AG09309 (cell line): ENCODE measurements at regions not wholly inside any gene's neighbourhood (a gene's known extent, or its start where the extent isn't known, plus 50 kb on each side); places are given as distances from the start of the nearest gene placed in this dataset.
"Not testable (repeated sequence)": the region's sequence is repeated elsewhere in the genome, so short reads cannot be mapped to it uniquely, and the experiment has no call there.

Experiments
- DNase-seq: peaks from one replicate; pipeline ENCODE4 v3.0.0-alpha.2; 2010; ENCODE audit warnings: low read depth
- H3K4me3 ChIP-seq: 2 replicates; pipeline ENCODE4 v1.5.1; 2011; ENCODE audit warnings: mild to moderate bottlenecking, low read depth, low read length, moderate library complexity; ENCODE audit not compliant: control insufficient read depth
- TF ChIP-seq, protein P1 (sequence below): IDR thresholded peaks from 2 replicates; pipeline ENCODE4 v1.5.1; 2011; ENCODE audit warnings: mild to moderate bottlenecking, low read depth, low read length, inconsistent platforms; ENCODE audit not compliant: insufficient read depth, control insufficient read depth; ENCODE audit errors: missing control alignments

DNA sequence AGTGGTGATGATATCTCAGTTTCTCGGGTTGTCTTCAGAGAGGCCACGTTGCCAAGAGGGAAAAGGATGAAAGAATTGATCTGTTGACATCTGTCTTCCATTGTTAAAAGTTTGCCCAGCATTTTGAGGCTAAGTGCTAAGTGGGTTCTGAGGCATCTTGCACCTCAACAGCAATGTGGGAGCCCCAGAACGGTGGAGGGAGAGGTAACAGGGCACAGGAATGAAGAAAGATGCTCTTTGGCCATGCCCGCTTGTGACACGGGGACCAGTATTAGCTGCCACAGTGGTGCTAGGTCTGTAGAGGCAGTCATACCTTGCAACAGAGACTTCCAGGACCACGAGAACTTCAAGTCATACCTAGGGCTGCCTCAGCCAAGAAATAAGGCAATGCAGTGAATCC is 106.6 kb upstream of the NUPR2 start:
- DNase-seq = no peak
- no peak overlapping the region for H3K4me3 ChIP-seq
- TF ChIP-seq, protein P1, sequence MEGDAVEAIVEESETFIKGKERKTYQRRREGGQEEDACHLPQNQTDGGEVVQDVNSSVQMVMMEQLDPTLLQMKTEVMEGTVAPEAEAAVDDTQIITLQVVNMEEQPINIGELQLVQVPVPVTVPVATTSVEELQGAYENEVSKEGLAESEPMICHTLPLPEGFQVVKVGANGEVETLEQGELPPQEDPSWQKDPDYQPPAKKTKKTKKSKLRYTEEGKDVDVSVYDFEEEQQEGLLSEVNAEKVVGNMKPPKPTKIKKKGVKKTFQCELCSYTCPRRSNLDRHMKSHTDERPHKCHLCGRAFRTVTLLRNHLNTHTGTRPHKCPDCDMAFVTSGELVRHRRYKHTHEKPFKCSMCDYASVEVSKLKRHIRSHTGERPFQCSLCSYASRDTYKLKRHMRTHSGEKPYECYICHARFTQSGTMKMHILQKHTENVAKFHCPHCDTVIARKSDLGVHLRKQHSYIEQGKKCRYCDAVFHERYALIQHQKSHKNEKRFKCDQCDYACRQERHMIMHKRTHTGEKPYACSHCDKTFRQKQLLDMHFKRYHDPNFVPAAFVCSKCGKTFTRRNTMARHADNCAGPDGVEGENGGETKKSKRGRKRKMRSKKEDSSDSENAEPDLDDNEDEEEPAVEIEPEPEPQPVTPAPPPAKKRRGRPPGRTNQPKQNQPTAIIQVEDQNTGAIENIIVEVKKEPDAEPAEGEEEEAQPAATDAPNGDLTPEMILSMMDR = no peak

DNA sequence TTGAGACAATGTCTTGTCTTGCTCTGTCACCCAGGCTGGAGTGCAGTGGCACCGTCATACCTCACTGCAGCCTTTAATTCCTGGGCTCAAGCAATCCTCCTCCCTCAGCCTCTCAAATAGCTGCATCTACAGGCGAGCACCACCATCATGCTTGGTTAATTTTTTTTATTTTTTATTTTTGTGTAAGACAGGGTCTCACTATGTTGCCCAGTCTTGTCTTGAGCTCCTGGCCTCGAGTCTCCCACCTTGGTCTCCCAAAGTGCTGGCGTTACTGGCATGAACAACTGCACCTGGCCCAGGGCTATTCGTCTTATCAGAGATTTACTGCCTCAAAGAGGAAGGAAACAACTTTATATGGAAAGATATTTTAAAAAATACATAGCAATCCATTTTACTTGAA is 102.8 kb upstream of the NUPR2 start:
- no peak for DNase-seq
- TF ChIP-seq, protein P1 = no peak
- H3K4me3 ChIP-seq = no peak overlapping the region

DNA sequence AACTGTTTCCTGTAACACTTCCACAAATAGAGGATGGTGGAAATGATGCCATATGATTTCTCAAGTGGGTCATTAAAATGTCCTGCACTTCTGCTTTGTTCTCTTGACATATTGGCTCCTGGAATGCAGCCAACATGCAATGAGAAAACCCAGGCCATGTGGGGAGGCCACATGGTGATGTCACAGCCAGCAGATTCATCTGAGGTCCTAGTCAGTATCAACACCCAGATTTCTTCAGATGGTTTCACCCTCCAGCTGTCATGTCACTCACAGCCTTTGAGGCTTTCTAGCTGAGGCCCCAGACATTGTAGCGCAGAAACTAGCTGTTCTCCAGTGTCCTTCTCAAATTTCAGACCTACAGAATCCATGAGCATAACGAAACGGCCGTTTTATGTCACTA is 102.3 kb upstream of the NUPR2 start:
- H3K4me3 ChIP-seq = no peak overlapping the region
- no peak for DNase-seq
- TF ChIP-seq, protein P1 = no peak

DNA sequence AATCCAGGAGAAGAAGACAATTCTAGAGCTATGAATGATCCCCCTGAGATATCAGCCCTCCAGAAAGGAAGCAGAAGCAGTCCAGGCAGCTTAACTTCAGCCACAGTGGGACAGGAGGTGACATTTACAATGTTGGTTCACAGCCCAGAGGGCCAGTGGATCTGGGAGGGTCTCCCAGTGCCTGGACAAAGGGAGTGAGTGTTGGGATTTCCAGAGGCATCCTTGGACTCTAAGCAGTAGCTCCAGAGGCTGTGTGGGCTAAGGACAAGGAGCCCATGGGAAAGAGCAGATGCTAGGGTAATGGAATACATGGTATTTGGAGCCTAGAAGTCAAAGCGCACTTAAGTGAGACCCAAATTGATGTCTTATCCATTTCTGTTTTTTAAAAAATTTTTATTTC is 97.4 kb upstream of the NUPR2 start:
- no peak for DNase-seq
- TF ChIP-seq, protein P1 = no peak
- no peak overlapping the region for H3K4me3 ChIP-seq

DNA sequence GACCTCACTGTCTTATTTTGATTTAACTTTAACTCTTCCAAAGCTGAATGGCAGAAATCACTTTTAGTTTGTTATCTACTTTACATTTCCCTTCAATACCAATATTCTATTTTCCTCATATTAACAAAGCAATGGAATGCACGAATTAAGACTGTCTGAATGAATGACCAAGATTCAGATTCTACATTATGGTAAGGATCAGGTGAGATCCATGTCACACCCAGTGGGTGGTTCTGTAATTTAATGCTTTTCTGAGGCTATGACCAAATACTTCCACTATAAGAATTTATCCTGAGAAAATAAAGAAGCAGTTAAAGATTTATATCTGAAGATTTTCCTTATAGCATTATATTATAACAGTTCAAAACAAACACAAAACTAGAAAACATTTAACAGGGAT is 90.2 kb upstream of the NUPR2 start:
- TF ChIP-seq, protein P1 = no peak
- no peak for DNase-seq
- no peak overlapping the region for H3K4me3 ChIP-seq

DNA sequence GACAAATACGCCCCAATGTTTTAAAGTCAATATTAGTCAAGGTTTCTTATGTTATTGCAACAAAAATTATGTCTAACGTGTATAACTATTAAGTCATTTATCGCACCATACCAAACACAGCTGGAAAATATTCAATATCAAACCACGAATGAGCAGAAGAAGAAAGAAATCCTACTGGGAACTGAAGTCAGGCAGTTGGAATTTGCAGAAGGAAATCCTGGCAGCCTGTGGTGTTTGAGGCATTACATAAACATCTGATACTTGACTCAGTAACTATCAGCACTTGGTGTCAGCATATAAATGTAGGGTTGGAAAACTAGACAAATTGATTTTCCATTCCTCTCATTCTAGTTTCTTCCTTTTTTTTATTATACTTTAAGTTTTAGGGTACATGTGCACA is 83.4 kb upstream of the NUPR2 start:
- H3K4me3 ChIP-seq = no peak overlapping the region
- no peak for DNase-seq
- TF ChIP-seq, protein P1 = no peak

DNA sequence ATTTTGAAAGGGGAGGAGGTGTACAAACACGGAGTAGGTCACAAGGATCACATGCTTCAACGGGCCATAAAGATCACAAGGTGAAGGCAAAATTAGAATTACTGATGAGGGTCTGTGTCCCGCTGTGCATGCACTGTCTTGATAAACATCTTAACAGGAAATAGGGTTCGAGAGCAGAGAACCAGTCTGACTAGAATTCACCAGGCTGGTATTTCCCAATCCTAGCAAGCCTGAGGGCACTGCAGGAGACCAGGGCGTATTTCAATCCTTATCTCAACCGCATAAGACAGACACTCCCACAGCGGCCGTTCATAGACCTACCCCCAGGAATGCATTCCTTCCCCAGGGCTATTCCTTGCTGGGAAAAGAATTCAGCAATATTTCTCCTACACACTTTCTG is 80.0 kb upstream of the NUPR2 start:
- not testable (repeated sequence) for H3K4me3 ChIP-seq, DNase-seq
